GM18511 (cell line): ENCODE measurements at regions not wholly inside any gene's neighbourhood (a gene's known extent, or its start where the extent isn't known, plus 50 kb on each side); places are given as distances from the start of the nearest gene placed in this dataset.
"Not testable (repeated sequence)": the region's sequence is repeated elsewhere in the genome, so short reads cannot be mapped to it uniquely, and the experiment has no call there.

ENCODE experiments used
- ATAC-seq: cut with Tn5 transposase; IDR thresholded peaks from one replicate; pipeline ENCODE4 v1.9.1; 2021; ENCODE audit warnings: mild to moderate bottlenecking, moderate library complexity; ENCODE audit not compliant: unreplicated experiment

DNA sequence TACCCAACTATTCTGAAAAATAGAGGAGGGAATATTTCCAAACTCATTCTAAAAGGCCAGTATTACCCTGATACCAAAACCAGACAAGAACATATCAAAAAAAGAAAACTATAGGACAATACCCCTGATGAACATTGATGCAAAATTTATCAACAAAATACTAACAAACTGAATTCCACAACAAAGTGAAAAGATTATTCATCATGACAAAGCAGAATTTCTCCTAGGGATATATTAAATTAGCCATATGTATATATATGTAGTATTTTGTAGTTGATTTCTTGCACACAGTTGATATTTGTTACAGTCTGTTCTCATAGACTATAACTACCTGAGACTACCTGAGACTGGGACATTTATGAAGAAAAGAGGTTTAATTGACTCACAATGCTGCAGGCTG is 495.0 kb upstream of the SPRY2 start:
- ATAC-seq = no peak

- no peak for ATAC-seq
These were observed 489.5 kb upstream of the SPRY2 start for GRCh38 chr13:80830431-80830830.

DNA sequence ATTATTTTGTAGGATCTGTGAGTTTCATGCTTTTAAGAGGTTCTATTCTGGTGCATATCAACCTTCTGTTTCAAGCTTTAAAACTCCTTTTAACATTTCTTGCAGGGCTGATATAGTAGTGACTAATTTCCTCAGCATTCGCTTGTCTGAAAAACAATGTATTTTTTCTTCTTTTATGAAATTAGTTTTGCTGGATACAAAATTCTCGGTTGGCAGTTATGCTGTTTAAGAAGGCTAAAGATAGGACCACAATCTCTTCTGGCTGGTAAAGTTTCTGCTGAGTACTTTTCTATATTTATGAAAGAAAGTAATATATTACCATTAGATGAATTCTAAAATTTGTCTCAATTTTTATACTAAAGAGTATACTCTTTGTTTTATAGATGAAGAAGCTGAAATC is 487.8 kb upstream of the SPRY2 start:
- no peak for ATAC-seq

DNA sequence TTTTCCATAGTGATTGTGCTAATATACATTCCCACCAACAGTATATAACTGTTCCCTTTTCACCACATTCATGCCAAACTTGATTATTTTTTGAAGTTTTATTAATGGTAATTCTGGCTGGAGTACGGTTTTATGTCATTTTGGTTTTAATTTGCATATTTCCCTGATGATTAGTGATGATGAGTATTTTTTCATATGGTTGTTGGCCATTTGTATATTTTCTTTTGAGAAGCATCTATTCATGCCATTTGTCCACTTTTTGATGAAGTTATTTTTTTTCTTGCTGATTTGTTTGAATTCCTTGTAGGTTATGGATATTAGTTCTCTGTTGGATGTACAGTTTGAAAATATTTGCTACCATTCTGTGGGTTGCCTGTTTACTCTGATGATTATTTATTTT is 484.4 kb upstream of the SPRY2 start:
- no peak for ATAC-seq

- no peak for ATAC-seq
These were observed 483.3 kb upstream of the SPRY2 start for GRCh38 chr13:80824229-80824628.

DNA sequence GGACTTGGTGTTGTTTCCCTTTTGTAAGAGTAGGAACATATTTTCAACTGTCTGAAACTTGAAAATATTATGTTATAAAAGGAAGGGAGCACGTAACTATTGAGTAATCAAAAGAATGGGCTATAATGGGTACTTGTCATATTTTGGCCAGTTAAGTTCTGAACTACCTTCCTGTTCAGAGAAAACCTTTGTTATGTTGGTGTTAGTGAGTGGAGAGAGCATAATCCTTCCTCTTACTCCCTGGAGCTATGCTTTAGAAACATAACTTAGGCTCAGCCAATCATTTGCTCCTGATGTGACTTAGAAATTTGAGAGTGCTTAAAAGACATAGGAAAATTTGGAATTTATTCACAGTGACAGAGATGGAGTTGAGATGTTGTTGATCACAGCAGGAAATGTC is 482.5 kb upstream of the SPRY2 start:
- ATAC-seq = no peak

- no peak for ATAC-seq
These were observed 480.5 kb upstream of the SPRY2 start for GRCh38 chr13:80821466-80821865.

DNA sequence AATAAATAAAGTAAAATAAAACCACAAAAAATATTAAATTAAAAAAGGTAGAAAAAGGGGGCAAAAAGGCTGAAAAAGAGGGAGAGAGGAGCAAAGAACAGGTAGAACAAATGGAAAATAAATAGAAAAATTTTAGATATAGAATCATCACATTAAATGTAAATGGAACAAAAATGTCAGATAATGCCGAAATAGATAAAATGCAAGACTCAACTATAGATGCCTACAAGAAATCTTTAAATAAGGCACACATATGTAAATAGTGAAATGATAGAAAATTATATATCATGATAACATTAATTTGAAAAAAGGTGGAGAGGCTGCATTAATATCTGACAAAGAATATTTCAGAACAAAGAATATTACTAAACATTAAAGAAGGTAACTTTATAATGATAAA is 477.1 kb upstream of the SPRY2 start:
- ATAC-seq = no peak

DNA sequence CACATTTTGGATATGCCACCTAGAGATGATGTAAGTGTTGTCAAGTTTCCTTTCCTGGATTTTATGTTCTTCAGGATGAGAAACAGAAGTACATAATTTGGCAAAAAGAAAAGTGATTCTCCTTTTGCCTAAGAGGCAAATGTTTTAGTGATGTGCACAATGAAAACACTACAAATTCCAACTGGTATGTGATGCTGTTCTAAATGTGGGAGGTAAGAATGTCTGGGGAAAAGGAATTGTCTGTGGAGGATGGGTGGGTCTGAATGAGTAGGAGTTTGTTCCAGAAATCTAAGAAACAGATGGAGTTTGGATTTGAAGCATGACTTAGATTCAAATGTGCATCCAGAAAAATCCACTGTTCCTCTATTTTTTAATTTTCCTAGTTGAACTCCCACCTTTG is 473.6 kb upstream of the SPRY2 start:
- no peak for ATAC-seq

DNA sequence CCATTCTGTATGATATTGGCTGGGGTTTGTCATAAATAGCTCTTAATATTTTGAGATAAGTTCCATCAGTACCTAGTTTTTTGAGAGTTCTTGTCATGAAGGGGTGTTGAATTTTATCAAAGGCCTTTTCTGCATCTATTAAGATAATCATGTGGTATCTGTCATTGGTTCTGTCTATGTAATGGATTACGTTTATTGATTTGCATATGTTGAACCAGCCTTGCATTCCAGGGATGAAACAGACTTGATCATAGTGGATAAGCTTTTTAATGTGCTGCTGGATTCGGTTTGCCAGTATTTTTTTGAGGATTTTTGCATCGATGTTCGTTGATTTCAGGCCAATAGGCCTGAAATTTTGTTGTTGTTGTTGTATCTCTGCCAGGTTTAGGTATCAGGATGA is 469.4 kb upstream of the SPRY2 start:
- ATAC-seq = not testable (repeated sequence)

GRCh38 chr13:80802946-80803345 is 462.0 kb upstream of the SPRY2 start:
- no peak for ATAC-seq

- no peak for ATAC-seq
These were observed 457.7 kb upstream of the SPRY2 start for GRCh38 chr13:80798576-80799133.

GRCh38 chr13:80787604-80788003 is 446.7 kb upstream of the SPRY2 start:
- no peak for ATAC-seq

- no peak for ATAC-seq
These were observed 443.1 kb upstream of the SPRY2 start for GRCh38 chr13:80783926-80784565.

DNA sequence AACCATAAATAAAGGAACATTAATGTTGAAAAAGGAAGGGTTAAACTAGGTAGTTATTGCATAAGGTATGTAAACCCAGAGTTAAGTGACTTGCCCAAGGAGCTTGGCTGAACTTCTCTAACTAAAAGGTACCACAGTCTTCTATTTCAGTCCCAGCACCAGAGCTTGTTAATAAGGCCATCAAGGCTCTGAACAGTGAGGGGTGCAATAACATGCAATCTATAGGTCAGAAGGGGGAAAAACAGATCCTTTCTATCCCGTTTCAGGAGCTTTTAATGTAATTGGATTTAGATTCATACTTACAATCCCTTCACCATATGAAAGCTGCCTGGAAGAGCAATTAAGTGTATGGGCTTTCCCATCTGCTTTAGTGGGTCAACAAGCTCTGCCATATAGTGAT is 441.5 kb upstream of the SPRY2 start:
- ATAC-seq = no peak

DNA sequence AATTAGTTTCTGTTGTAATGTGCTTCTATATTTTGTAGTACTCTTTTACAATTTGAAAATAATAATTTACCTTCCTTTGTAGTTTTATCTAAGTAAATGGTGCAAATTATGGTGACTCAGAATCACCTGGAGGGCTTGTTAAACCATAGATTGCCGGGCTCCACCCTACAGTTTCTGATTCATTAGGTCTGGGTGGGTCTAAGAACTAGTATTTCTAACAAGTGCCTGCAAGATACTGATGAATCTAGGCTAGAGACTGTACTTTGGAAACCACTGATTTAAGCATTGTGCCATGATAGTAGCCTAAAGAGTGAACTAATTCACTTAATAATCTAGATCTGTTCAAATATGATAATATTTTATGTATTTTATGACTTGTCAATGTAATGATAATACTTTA is 437.4 kb upstream of the SPRY2 start:
- ATAC-seq = no peak

- ATAC-seq = no peak
These were observed 416.8 kb upstream of the SPRY2 start for GRCh38 chr13:80757694-80758093.

DNA sequence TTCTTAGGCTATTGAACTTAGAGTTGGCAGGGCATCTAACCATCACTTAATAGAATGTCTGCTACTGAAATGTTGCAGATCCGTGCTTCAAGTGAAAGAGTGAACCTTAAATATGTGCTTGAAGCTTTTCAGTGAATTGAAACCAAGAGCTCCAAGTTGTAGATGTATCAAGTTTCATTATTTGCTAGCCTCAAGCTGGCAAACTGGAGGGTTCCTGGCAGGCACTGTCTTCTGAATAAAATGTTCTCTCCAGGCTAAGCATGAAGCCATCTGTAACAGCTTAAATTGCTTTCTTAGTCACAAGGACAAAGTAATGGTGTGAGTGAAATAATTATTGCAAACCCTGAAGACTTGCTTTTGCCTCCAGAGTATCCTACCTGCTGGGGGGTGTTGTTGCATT is 415.0 kb upstream of the SPRY2 start:
- ATAC-seq = no peak

- no peak for ATAC-seq
These were observed 413.5 kb upstream of the SPRY2 start for GRCh38 chr13:80754441-80754840.

DNA sequence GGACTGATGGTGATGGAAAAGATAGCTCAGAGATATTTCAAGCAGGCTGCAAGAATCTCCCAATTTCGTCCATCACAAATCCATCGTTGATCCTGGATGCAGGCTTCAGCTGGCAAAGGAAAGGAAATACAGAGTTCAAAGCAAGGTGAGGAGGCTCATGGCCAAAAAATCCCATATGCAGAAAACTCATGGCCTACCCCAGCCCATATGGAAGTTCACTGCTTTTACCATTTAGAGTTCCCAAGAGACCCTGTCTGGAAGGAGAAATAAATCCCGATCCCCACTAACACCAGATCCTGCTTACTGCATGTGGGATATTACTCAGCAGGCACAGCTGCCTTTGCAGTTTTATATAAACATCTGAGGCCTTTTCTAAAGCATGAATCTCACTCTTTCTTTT is 412.9 kb upstream of the SPRY2 start:
- no peak for ATAC-seq

- ATAC-seq = no peak
These were observed 410.9 kb upstream of the SPRY2 start for GRCh38 chr13:80751854-80752253.

GRCh38 chr13:80744147-80744914 is 403.4 kb upstream of the SPRY2 start:
- ATAC-seq = no peak
